GM18951 (cell line): ENCODE measurements at regions not wholly inside any gene's neighbourhood (a gene's known extent, or its start where the extent isn't known, plus 50 kb on each side); places are given as distances from the start of the nearest gene placed in this dataset.
"Not testable (repeated sequence)": the region's sequence is repeated elsewhere in the genome, so short reads cannot be mapped to it uniquely, and the experiment has no call there.

Experiments
- POLR2A ChIP-seq: IDR thresholded peaks from 4 replicates; pipeline ENCODE4 v1.6.1; 2011; ENCODE audit warnings: mild to moderate bottlenecking; ENCODE audit not compliant: insufficient read length, insufficient read depth; ENCODE audit errors: extremely low read depth
- in situ Hi-C: fragments of 300-500 bp; cut with MboI; formaldehyde crosslinking; loops from one replicate; pipeline ENCODE4 v1.12.0; 2022; ENCODE audit warnings: low sequenced_read_pairs, mixed read lengths, inconsistent platforms; ENCODE audit not compliant: unreplicated experiment

GRCh38 chr1:194825382-194825781 lies 1639.0 kb upstream of the B3GALT2 start:
- in situ Hi-C loops = no loop called here

GRCh38 chr1:194821091-194821490 lies 1634.7 kb upstream of the B3GALT2 start:
- in situ Hi-C loops = no loop called here
- TF ChIP-seq POLR2A = no peak

More at GRCh38 chr1:194825382-194825781, 1639.0 kb upstream of the B3GALT2 start:
- no peak for TF ChIP-seq POLR2A

GRCh38 chr1:194818674-194819073 lies 1632.3 kb upstream of the B3GALT2 start:
- in situ Hi-C loops = no loop called here
- no peak for TF ChIP-seq POLR2A

GRCh38 chr1:194816859-194817258 lies 1630.4 kb upstream of the B3GALT2 start:
- in situ Hi-C loops = no loop called here

DNA sequence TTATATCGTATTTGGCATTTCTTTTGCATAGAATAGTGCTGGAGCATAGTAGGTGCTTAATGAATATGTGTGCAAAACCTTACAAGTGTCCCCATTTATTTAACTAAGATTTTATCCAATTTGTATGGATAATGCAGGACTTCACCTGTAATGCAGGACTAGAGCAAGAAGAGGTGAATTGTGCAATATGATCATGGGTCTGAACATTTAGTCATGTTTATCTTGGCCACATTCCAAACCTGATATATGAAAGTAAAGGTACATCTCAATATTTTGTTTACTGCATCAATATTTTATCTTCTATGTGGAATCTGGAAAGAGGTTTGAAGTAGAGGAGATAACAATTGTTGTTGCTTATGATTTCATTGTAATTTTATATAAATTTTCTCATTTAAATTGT lies 1626.7 kb upstream of the B3GALT2 start:
- in situ Hi-C loops = no loop called here

More at GRCh38 chr1:194816859-194817258, 1630.4 kb upstream of the B3GALT2 start:
- TF ChIP-seq POLR2A = no peak

GRCh38 chr1:194809665-194810064 lies 1623.3 kb upstream of the B3GALT2 start:
- TF ChIP-seq POLR2A = no peak

More for the DNA sequence above, 1626.7 kb upstream of the B3GALT2 start:
- TF ChIP-seq POLR2A = no peak

DNA sequence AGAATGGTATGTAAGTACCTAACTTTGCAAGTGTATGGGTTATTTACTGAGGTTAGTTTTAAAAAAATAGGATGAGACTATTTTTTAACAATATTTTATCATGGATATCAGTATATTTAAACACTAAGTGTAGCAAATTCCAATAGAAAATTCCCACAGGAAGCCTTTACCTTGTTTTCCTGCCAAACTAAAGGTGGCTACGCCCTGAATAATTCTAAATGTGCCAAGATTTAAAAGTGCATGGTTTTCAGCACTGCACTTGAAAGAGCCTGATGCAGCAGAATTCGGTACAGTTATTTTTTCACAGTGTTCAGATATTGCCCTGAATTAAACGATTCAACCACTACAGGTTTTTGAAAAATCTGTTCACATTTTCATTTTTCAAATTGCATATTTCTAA lies 1622.8 kb upstream of the B3GALT2 start:
- TF ChIP-seq POLR2A = no peak
- in situ Hi-C loops = no loop called here

More at GRCh38 chr1:194809665-194810064, 1623.3 kb upstream of the B3GALT2 start:
- in situ Hi-C loops = no loop called here

DNA sequence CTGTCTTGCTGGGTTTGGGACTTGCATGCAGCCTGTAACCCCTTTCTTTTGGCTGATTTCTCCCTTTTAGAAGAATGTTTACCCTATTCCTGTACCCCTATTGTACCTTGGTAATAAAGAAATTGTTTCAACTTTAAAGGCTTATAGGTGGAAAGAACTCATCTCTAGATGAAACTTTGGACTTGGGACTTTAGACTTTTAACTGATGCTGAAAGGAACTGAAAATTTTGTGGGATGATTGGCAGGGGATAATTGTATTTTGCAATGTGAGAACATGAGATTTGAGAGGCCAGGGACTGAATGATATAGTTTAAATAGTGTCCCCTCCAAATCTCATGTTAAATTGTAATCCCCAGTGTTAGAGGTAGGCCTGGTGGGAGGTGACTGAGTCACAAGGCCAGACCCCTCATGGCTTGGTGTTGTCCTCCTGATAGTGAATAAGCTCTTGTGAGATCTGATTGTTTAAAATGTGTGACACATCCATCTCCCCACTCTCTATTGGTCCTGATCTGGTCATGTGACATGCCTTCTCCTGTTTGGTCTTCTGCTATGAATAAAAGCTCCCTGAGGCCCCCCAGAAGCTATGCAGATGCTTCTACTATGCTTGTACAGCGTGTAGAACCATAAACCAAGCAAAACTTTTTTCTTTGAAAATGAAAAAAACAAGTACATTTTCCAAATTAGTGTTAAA lies 1621.3 kb upstream of the B3GALT2 start:
- TF ChIP-seq POLR2A = no peak
- in situ Hi-C loops = no loop called here

GRCh38 chr1:194802572-194802971 lies 1616.2 kb upstream of the B3GALT2 start:
- no peak for TF ChIP-seq POLR2A

DNA sequence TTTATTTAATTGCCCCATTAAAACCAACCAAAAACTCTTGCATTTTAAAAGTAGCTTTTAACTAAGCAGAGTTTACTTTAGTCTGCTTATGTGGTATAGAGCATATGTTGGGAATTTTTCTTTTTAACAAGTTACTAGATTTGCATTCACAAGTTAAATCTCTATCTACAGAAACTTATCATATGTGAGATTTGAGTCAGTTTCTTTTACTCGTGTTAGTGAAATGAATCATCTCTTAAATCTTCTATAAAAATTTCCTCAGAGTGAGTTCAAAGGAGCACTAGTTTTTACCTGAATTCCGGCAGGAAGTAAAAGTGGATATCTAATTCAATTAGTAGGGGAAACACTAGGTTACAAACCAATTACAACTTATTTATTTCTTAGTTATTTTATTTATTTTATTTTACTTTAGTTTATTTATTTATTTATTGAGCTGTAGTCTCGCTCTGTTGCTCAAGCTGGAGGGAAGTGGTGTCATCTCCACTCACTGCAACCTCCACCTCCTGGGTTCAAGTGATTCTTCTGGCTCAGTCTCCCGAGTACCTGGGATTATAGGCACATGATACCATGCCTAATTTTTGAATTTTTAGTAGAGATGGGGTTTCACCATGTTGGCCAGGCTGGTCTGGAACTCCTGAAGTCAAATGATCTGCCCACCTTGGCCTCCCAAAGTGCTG lies 1609.6 kb upstream of the B3GALT2 start:
- no peak for TF ChIP-seq POLR2A
- in situ Hi-C loops = no loop called here

More at GRCh38 chr1:194802572-194802971, 1616.2 kb upstream of the B3GALT2 start:
- in situ Hi-C loops = no loop called here

- in situ Hi-C loops = no loop called here
- TF ChIP-seq POLR2A = no peak
These were observed 1600.6 kb upstream of the B3GALT2 start for GRCh38 chr1:194787001-194787400.

GRCh38 chr1:194786027-194786426 lies 1599.6 kb upstream of the B3GALT2 start:
- no peak for TF ChIP-seq POLR2A
- in situ Hi-C loops = no loop called here

DNA sequence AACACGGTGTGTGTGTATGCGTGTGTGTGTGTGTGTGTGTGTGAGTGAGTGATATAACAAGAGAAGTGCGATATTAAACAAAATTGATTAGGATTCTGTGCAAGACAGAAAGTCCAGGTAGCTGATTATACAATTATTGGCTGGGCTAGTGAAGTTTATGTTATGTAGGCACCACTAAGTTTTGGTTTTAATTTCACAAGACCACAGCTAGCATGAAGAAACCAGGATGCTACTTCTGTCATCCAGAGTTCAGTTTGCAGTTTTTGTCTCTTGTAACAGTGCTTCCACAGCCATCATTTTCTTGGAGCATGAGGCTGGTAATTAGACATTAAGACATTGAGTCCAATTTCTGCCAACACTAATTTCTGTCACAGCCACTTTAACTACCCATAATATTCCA lies 1590.2 kb upstream of the B3GALT2 start:
- in situ Hi-C loops = no loop called here

DNA sequence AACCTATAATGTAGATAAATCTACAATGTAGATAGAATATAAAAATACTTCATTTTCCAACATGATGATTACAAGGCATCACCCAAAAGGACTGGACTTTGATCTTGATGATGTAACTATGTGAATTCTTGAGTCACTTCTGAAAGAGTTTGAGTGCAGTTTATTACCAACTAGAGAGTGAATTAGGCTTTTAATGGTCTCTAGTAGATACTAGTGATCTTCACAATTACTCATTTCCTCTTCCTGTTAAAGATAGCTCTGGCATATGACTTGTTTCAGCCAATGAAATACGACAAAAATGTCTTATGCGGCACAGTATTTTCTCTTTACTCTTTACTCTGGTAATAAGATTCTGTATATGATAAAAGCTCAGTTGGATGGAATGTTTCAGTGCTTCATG lies 1588.1 kb upstream of the B3GALT2 start:
- in situ Hi-C loops = no loop called here
- no peak for TF ChIP-seq POLR2A

More for the DNA sequence above, 1590.2 kb upstream of the B3GALT2 start:
- TF ChIP-seq POLR2A = no peak

GRCh38 chr1:194755241-194755994 lies 1569.0 kb upstream of the B3GALT2 start:
- in situ Hi-C loops = no loop called here
- no peak for TF ChIP-seq POLR2A

DNA sequence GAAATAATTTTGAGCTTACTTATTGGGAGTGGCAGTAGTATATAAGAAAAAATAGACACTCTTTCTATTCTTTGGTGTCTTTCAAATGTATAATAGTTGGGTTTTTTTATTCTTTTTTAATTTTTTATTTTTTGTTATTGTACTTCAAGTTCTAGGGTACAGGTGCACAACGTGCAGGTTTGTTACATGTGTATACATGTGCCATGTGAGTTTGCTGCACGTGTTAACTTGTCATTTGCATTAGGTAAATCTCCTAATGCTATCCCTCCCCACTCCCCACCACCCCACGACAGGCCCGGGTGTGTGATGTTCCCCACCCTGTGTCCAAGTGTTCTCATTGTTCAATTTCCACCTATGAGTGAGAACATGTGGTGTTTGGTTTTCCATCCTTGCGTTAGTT lies 1552.4 kb upstream of the B3GALT2 start:
- in situ Hi-C loops = not testable (repeated sequence)
